Gastroesophageal sphincter (tissue), 4 donors: ENCODE measurements at regions not wholly inside any gene's neighbourhood (a gene's known extent, or its start where the extent isn't known, plus 50 kb on each side); places are given as distances from the start of the nearest gene placed in this dataset.
"Not testable (repeated sequence)": the region's sequence is repeated elsewhere in the genome, so short reads cannot be mapped to it uniquely, and the experiment has no call there.

Experiments
- ATAC-seq: fragments of 150-250 bp; one replicate; pipeline ENCODE4 v1.9.1; 2016; ENCODE audit warnings: mild to moderate bottlenecking, moderate library complexity
- H3K27ac ChIP-seq, 4 donors: fragments of 200-600 bp; sonication (generic) in 3 of 4; 1 replicate in 3 of 4; 2 replicates in 1 of 4; pipeline ENCODE4 v1.5.1; 2016 to 2019
- H3K27me3 ChIP-seq: fragments of 200-600 bp; sonication (generic); one replicate; pipeline ENCODE4 v1.5.1; 2019
- H3K36me3 ChIP-seq, 2 donors: fragments of 200-600 bp; sonication (generic); one replicate each; pipeline ENCODE4 v1.5.1; 2019; ENCODE audit warnings: control low read depth in 1 of 2
- H3K4me1 ChIP-seq, 3 donors: fragments of 200-600 bp; sonication (generic); 1 replicate in 2 of 3; 2 replicates in 1 of 3; pipeline ENCODE4 v1.5.1; 2016 to 2019; ENCODE audit warnings: control low read depth in 2 of 3
- H3K4me3 ChIP-seq, 2 donors: fragments of 200-600 bp; sonication (generic); one replicate each; pipeline ENCODE4 v1.5.1; 2019; ENCODE audit warnings: mild to moderate bottlenecking in 1 of 2, moderate library complexity in 1 of 2
- H3K9me3 ChIP-seq, 3 donors: fragments of 200-600 bp; sonication (generic); one replicate each; pipeline ENCODE4 v1.5.1; 2017 to 2019; ENCODE audit warnings: control low read depth in 2 of 3
- CTCF ChIP-seq, 4 experiments: fragments of 200-600 bp in 2 of 4; fragments of 450-650 bp in 2 of 4; sonication (generic) in 1 of 4; IDR thresholded peaks; one replicate each; pipeline ENCODE4 v1.5.1; 2017 to 2019; ENCODE audit warnings: antibody characterized with exemption in 4 of 4, mild to moderate bottlenecking in 2 of 4, moderate library complexity in 2 of 4
- EP300 ChIP-seq: sonication (generic); formaldehyde crosslinking; IDR thresholded peaks from one replicate; pipeline ENCODE4 v1.6.1; 2017; ENCODE audit warnings: antibody characterized with exemption, mild to moderate bottlenecking
- POLR2A ChIP-seq, 2 donors: fragments of 450-650 bp; IDR thresholded peaks; one replicate each; pipeline ENCODE4 v1.6.1; 2017; ENCODE audit warnings: antibody characterized with exemption in 2 of 2, mild to moderate bottlenecking in 2 of 2, moderate library complexity in 1 of 2
- POLR2AphosphoS5 ChIP-seq: sonication (generic); formaldehyde crosslinking; IDR thresholded peaks from one replicate; pipeline ENCODE4 v1.6.1; 2017; ENCODE audit warnings: antibody characterized with exemption
- WGBS, 2 donors: methylation state at CpG; one replicate each; pipeline ENCODE4 v1.1.5; 2018; ENCODE audit warnings: low coverage in 1 of 2; 5-methylcytosine and 5-hydroxymethylcytosine counted together
- small RNA-seq, 4 donors: library from RNA; depleted of rRNA; stranded (forward); fragments of <200 nt; gene quantifications; one replicate each; pipeline ENCODE3, GENCODE V24; 2016

DNA sequence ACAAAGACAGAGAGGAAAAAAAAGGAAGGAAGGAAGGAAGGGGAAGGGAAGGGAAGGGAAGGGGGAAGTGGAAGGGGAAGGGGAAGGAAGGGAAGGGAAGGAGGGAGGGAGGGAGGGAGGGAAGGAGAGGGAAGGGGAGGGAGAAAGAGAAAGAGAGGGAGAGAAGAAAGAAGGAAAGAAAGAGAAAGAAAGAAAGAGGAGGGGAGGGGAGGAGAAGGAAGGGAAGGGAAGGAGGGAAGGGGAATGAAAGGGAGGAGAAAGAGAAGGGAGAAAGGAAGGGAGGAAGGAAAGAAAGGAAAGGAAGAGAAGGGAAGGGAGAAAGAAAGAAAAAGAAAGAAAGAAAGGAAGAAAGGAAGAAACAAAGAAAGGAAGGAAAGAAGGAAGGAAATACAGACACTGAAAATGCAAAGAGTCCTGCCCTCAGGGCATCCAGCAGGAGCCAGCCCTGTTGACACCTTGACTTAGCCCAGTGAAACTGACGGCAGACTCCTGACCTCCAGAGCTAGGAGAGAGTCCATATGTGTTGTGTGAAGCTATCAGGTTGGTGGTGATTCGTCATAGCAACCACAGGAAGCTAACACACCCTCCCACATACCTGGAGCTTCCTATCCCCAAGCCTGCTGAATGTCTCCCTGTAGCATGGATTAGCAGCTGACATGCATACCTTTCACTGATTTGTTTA lies 58.7 kb upstream of the SULF2 start:
- Histone ChIP-seq H3K4me3 (no peak overlapping the region), H3K36me3 (no peaks in the 10 kb centered on the region), H3K9me3 (no peaks in the 10 kb centered on the region), H3K4me1 (no peaks in the 10 kb centered on the region), H3K27ac (no peak overlapping the region), H3K27me3 (no peaks in the 10 kb centered on the region)
- ATAC-seq, result no peak
- WGBS, 2 donors, result 89 to 100% methylated on average over 1 to 2 of the region's 2 CpGs
- TF ChIP-seq POLR2AphosphoS5, result no peak
- TF ChIP-seq POLR2A (IDR thresholded peaks at IDR 0.05), result no peak
- no peak for TF ChIP-seq CTCF (IDR thresholded peaks at IDR 0.05)
- TF ChIP-seq EP300, result no peak

DNA sequence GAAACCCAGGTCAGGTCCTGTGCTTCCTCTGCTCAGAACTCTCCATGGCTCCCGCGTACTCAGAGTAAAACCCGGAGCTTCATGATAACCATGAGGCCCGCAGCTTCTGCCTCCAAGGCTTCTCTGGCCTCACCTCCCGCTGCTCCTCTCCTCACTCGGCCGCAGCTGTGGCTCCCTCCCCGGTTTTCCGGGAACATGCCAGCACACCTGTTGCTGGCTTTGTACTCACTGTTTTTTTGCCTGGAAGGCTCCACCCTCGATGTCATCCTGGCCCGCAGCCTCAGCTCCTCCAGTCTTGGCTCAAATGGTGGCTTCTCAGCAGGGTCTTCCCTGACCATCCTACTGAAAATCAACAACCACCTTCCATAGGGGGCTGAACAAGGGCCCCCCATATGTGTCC lies 57.7 kb upstream of the SULF2 start:
- not testable (repeated sequence) for H3K9me3 ChIP-seq, H3K4me3 ChIP-seq, H3K27ac ChIP-seq, ATAC-seq, H3K27me3 ChIP-seq, H3K36me3 ChIP-seq, H3K4me1 ChIP-seq
- WGBS, 2 donors, result 50 to 80% methylated on average over 1 to 2 of the region's 11 CpGs

DNA sequence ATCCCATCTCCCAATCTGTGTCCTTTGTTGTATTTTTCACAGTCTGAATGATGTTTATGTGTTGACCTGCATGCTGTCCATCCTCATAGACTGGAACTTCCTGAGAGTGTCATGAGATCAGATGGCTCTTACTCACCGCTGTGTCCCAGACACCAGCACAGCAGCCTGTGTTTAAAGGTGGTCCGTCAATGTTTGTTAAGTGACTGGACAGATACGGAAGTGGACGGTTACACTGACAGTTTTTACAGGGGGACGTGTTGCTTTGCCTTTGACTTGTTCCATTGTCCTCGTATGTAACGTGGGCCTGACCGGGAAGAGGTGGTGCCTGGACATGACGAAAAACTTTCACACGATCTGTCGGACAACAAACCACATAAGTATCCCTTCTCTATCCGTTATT lies 56.7 kb upstream of the SULF2 start:
- H3K4me3 ChIP-seq, H3K27me3 ChIP-seq, H3K36me3 ChIP-seq, H3K4me1 ChIP-seq, ATAC-seq, H3K9me3 ChIP-seq, H3K27ac ChIP-seq: not testable (repeated sequence)
- 82 to 93% methylated on average over 7 to 11 of the region's 12 CpGs for WGBS, 2 donors

DNA sequence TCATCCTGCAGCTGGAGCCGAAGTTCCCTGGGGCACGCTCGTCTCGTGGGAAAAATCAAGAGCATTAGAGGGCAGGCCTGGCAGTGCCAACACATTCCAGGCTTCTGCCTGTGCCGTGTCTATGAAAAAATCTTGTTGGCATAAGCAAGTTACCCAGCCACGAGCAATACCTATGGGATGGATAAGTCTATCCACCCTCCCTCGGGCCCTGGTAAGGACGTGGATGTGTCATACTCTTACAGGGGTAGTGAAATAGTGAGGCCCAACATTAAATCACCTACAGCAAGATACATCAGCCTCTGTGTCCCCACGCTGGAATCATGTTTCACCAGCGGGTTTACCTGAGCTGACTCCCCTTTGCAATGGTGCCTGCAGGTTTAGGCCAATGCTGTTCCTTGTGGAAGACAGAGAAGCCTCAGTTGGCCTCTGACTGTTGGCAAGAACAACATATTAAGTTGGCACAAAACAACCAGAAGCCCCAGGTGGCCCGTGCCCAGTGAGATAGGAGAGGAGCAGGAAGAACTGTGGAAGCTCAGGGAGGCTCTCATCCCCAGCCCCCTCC lies 51.1 kb upstream of the SULF2 start:
- ATAC-seq, H3K27ac ChIP-seq, H3K9me3 ChIP-seq, H3K4me3 ChIP-seq, H3K4me1 ChIP-seq, H3K36me3 ChIP-seq, H3K27me3 ChIP-seq: not testable (repeated sequence)
- 89% methylated on average over 1 of the region's 11 CpGs; no CpG with 5 or more reads in 1 of the 2 donors for WGBS, 2 donors

Small RNAs in the stretch of these regions (small RNA-seq; reads per million reads assigned to genes)
- gene RNA5SP486 (0.45 to 2.6 (median 1.1) reads per million in 4 donors), gene RNU7-144P (0 reads per million in 4 donors), gene RNU7-92P (0 reads per million in 4 donors)
